ENCODE measurements at regions not wholly inside any gene's neighbourhood (a gene's known extent, or its start where the extent isn't known, plus 50 kb on each side); places are given as distances from the start of the nearest gene placed in this dataset.

- no peak for TF ChIP-seq CTCF (conservative IDR thresholded peaks at IDR 0.05; ENCODE audit: low read length)
- no peak for TF ChIP-seq EZH2phosphoT487 (IDR thresholded peaks at IDR 0.05; ENCODE audit: borderline replicate concordance)
Observed at GRCh38 chr2:105655244-105655643, 89.5 kb upstream of the NCK2 start.
